ENCODE measurements at regions not wholly inside any gene's neighbourhood (a gene's known extent, or its start where the extent isn't known, plus 50 kb on each side); places are given as distances from the start of the nearest gene placed in this dataset.

DNA sequence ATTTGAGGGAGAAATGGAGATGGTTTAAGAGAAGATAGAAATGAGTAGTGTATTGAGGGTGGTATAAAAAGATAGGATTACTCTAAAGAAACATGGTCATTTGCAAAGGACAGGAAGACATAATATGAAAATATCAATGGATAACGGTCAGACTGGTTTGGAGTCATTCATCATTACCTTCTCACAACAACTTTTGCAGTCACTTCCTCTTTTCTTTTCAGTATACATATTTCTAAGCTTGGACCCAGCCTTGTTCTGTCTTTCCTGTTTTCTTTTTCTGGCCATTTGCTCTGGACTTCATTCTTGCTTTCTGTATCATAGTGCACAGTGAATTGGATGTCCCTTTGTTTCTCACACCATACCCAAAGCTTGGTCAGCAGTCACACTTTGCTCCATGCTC is 966.5 kb upstream of the TYRP1 start:
- CTCF ChIA-PET, result interaction anchor here (0.6 kb wide), 1 partner anchor 1735 kb away, joined by 3 read pairs; no protein-coding TSS in a partner anchor
- no peaks in the 10 kb centered on the region for H3K4me1 ChIP-seq (ENCODE audit: control insufficient read depth, insufficient read depth, low read length)
- no peaks in the 10 kb centered on the region for H3K36me3 ChIP-seq (ENCODE audit: control insufficient read depth in 2 of 2, insufficient read depth in 1 of 2, low read length in 2 of 2)

GRCh38 chr9:11735391-11735790 is 957.8 kb upstream of the TYRP1 start:
- no peaks in the 10 kb centered on the region for H3K4me1 ChIP-seq (ENCODE audit: control insufficient read depth, insufficient read depth, low read length)
- no peaks in the 10 kb centered on the region for H3K36me3 ChIP-seq (ENCODE audit: control insufficient read depth in 2 of 2, insufficient read depth in 1 of 2, low read length in 2 of 2)
- H3K9me3 ChIP-seq (ENCODE audit: control insufficient read depth, insufficient read depth, low read depth, low read length), result no peaks in the 10 kb centered on the region
- CTCF ChIA-PET, result no interaction called here
- no peak for TF ChIP-seq ZNF704 (tag by site-specific recombination; IDR thresholded peaks at IDR 0.05)
- POLR2A ChIA-PET, result no interaction called here
- H3K4me3 ChIP-seq (ENCODE audit: low read depth, low read length), result no peak overlapping the region
- no peak overlapping the region for H3K27ac ChIP-seq (ENCODE audit: extremely low read depth, low read depth, low read length)

More for the DNA sequence above, 966.5 kb upstream of the TYRP1 start:
- POLR2A ChIA-PET, result no interaction called here
- H3K4me3 ChIP-seq (ENCODE audit: low read depth, low read length), result no peak overlapping the region
- H3K27ac ChIP-seq (ENCODE audit: extremely low read depth, low read depth, low read length), result no peak overlapping the region
- TF ChIP-seq ZNF777 (tag by site-specific recombination; IDR thresholded peaks at IDR 0.05; ENCODE audit: borderline replicate concordance) (no peak), ZNF704 (tag by site-specific recombination; IDR thresholded peaks at IDR 0.05) (no peak)
- TF ChIP-seq, protein P1, sequence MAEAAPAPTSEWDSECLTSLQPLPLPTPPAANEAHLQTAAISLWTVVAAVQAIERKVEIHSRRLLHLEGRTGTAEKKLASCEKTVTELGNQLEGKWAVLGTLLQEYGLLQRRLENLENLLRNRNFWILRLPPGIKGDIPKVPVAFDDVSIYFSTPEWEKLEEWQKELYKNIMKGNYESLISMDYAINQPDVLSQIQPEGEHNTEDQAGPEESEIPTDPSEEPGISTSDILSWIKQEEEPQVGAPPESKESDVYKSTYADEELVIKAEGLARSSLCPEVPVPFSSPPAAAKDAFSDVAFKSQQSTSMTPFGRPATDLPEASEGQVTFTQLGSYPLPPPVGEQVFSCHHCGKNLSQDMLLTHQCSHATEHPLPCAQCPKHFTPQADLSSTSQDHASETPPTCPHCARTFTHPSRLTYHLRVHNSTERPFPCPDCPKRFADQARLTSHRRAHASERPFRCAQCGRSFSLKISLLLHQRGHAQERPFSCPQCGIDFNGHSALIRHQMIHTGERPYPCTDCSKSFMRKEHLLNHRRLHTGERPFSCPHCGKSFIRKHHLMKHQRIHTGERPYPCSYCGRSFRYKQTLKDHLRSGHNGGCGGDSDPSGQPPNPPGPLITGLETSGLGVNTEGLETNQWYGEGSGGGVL (tag by site-specific recombination; IDR thresholded peaks at IDR 0.05), result no peak
- no peaks in the 10 kb centered on the region for H3K9me3 ChIP-seq (ENCODE audit: control insufficient read depth, insufficient read depth, low read depth, low read length)

- H3K27ac ChIP-seq (ENCODE audit: extremely low read depth, low read depth, low read length), result no peak overlapping the region
- no peak overlapping the region for H3K4me3 ChIP-seq (ENCODE audit: low read depth, low read length)
- no peaks in the 10 kb centered on the region for H3K9me3 ChIP-seq (ENCODE audit: control insufficient read depth, insufficient read depth, low read depth, low read length)
- H3K4me1 ChIP-seq (ENCODE audit: control insufficient read depth, insufficient read depth, low read length), result no peaks in the 10 kb centered on the region
- no peak for TF ChIP-seq KLF7 (tag by site-specific recombination; IDR thresholded peaks at IDR 0.05; ENCODE audit: borderline replicate concordance)
- TF ChIP-seq, protein P2, sequence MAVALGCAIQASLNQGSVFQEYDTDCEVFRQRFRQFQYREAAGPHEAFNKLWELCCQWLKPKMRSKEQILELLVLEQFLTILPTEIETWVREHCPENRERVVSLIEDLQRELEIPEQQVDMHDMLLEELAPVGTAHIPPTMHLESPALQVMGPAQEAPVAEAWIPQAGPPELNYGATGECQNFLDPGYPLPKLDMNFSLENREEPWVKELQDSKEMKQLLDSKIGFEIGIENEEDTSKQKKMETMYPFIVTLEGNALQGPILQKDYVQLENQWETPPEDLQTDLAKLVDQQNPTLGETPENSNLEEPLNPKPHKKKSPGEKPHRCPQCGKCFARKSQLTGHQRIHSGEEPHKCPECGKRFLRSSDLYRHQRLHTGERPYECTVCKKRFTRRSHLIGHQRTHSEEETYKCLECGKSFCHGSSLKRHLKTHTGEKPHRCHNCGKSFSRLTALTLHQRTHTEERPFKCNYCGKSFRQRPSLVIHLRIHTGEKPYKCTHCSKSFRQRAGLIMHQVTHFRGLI (tag by site-specific recombination; IDR thresholded peaks at IDR 0.05), result no peak
- TF ChIP-seq, protein P3, sequence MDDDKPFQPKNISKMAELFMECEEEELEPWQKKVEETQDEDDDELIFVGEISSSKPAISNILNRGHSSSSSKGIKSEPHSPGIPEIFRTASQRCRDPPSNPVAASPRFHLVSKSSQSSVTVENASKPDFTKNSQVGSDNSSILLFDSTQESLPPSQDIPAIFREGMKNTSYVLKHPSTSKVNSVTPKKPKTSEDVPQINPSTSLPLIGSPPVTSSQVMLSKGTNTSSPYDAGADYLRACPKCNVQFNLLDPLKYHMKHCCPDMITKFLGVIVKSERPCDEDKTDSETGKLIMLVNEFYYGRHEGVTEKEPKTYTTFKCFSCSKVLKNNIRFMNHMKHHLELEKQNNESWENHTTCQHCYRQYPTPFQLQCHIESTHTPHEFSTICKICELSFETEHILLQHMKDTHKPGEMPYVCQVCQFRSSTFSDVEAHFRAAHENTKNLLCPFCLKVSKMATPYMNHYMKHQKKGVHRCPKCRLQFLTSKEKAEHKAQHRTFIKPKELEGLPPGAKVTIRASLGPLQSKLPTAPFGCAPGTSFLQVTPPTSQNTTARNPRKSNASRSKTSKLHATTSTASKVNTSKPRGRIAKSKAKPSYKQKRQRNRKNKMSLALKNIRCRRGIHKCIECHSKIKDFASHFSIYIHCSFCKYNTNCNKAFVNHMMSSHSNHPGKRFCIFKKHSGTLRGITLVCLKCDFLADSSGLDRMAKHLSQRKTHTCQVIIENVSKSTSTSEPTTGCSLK (tag by site-specific recombination; IDR thresholded peaks at IDR 0.05), result no peak
- no peak for TF ChIP-seq ZNF747 (tag by site-specific recombination; IDR thresholded peaks at IDR 0.05)
- TF ChIP-seq, protein P4, sequence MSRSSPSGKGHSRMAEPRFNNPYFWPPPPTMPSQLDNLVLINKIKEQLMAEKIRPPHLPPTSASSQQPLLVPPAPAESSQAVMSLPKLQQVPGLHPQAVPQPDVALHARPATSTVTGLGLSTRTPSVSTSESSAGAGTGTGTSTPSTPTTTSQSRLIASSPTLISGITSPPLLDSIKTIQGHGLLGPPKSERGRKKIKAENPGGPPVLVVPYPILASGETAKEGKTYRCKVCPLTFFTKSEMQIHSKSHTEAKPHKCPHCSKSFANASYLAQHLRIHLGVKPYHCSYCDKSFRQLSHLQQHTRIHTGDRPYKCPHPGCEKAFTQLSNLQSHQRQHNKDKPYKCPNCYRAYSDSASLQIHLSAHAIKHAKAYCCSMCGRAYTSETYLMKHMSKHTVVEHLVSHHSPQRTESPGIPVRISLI (tag by site-specific recombination; IDR thresholded peaks at IDR 0.05), result no peak
- TF ChIP-seq ZNF792 (tag by site-specific recombination; IDR thresholded peaks at IDR 0.05), result no peak
- TF ChIP-seq ZBTB48 (tag by site-specific recombination; IDR thresholded peaks at IDR 0.05), result no peak
- TF ChIP-seq ZNF76 (tag by site-specific recombination; IDR thresholded peaks at IDR 0.05; ENCODE audit: borderline replicate concordance, low read depth), result no peak
- TF ChIP-seq ZFP37 (tag by site-specific recombination; IDR thresholded peaks at IDR 0.05), result no peak
- TF ChIP-seq ZNF529 (tag by site-specific recombination; IDR thresholded peaks at IDR 0.05; ENCODE audit: insufficient replicate concordance), result no peak
- no peak for TF ChIP-seq ZNF585B (tag by site-specific recombination; IDR thresholded peaks at IDR 0.05)
- TF ChIP-seq ZBTB7A (tag by site-specific recombination; IDR thresholded peaks at IDR 0.05; ENCODE audit: low read depth), result no peak
- TF ChIP-seq, protein P5, sequence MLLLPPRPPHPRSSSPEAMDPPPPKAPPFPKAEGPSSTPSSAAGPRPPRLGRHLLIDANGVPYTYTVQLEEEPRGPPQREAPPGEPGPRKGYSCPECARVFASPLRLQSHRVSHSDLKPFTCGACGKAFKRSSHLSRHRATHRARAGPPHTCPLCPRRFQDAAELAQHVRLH (tag by site-specific recombination; IDR thresholded peaks at IDR 0.05), result no peak
- no peak for TF ChIP-seq ZNF121 (tag by site-specific recombination; IDR thresholded peaks at IDR 0.05)
- TF ChIP-seq ZNF626 (tag by site-specific recombination; IDR thresholded peaks at IDR 0.05), result no peak
- no peaks in the 10 kb centered on the region for H3K36me3 ChIP-seq (ENCODE audit: control insufficient read depth in 2 of 2, insufficient read depth in 1 of 2, low read length in 2 of 2)
- CTCF ChIA-PET, result no interaction called here
- POLR2A ChIA-PET, result no interaction called here
Observed at GRCh38 chr9:11742471-11742870, 950.7 kb upstream of the TYRP1 start.

Measured in HEK293 (cell line).